ENCODE measurements at regions not wholly inside any gene's neighbourhood (a gene's known extent, or its start where the extent isn't known, plus 50 kb on each side); places are given as distances from the start of the nearest gene placed in this dataset.

DNA sequence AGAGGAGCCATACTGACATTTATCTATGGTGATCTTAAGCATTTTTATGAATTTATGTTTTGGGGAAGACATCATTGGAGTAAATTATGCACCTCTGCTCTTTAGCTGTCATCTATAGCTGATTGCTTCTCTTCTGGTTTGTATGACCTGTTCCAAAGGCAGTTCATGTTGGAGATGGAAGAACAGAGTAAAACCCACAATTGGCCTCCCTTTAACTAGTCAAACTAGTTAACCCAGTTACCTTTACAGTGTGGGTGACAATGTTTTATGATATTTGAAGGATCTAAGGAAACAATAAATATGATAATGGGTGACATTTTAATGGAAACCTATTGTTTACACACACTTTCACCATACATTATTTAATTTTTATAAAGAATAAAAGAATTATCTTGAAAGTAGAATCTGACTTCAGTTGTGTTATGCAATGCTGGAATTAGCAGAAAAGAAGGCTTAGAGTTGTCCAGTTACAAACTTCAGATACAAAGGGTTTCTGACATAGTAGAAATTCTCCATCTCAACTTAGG is 263.5 kb downstream of the NFKBIZ start:
- no peak for TF ChIP-seq CREB5 (CRISPR knock-in tag; IDR thresholded peaks at IDR 0.05; ENCODE audit: low read depth)
- no peak for TF ChIP-seq ISL1 (CRISPR knock-in tag; IDR thresholded peaks at IDR 0.05)
- TF ChIP-seq TSHZ2 (CRISPR knock-in tag; IDR thresholded peaks at IDR 0.05), result no peak
- TF ChIP-seq ARNTL (CRISPR knock-in tag; IDR thresholded peaks at IDR 0.05; ENCODE audit: borderline replicate concordance, low read depth), result no peak
- TF ChIP-seq ZNF70 (CRISPR knock-in tag; IDR thresholded peaks at IDR 0.05), result no peak
- no peak for TF ChIP-seq PATZ1 (CRISPR knock-in tag; IDR thresholded peaks at IDR 0.05; ENCODE audit: borderline replicate concordance)
- no peak for TF ChIP-seq ZC3H10 (CRISPR knock-in tag; IDR thresholded peaks at IDR 0.05)
- TF ChIP-seq ZNF565 (CRISPR knock-in tag; conservative IDR thresholded peaks at IDR 0.05; ENCODE audit: low read depth), result no peak
